SK-N-SH (cell line): ENCODE measurements at regions not wholly inside any gene's neighbourhood (a gene's known extent, or its start where the extent isn't known, plus 50 kb on each side); places are given as distances from the start of the nearest gene placed in this dataset.

Source experiments
- FOSL2 ChIP-seq: IDR thresholded peaks from 2 replicates; pipeline ENCODE4 v1.4.0; 2012; ENCODE audit warnings: low read depth, mild to moderate bottlenecking, moderate library complexity, borderline replicate concordance
- SMC3 ChIP-seq: IDR thresholded peaks from 2 replicates; pipeline ENCODE4 v1.6.1; 2012; ENCODE audit warnings: low read depth, low read length, improper control_type of control experiment
- TF ChIP-seq, protein P1 (sequence below): fragments of 200-600 bp; sonication (generic); IDR thresholded peaks from 2 replicates; pipeline ENCODE4 v1.6.1; 2017; ENCODE audit warnings: antibody characterized with exemption, mild to moderate bottlenecking, moderate library complexity
- TF ChIP-seq, protein P2 (sequence below): IDR thresholded peaks from 2 replicates; pipeline ENCODE4 v1.6.1; 2012; ENCODE audit warnings: mild to moderate bottlenecking, low read depth, low read length, moderate library complexity

GRCh38 chr9:108070861-108071260, 581.3 kb upstream of the KLF4 start:
- TF ChIP-seq SMC3: no peak
- TF ChIP-seq, protein P1, sequence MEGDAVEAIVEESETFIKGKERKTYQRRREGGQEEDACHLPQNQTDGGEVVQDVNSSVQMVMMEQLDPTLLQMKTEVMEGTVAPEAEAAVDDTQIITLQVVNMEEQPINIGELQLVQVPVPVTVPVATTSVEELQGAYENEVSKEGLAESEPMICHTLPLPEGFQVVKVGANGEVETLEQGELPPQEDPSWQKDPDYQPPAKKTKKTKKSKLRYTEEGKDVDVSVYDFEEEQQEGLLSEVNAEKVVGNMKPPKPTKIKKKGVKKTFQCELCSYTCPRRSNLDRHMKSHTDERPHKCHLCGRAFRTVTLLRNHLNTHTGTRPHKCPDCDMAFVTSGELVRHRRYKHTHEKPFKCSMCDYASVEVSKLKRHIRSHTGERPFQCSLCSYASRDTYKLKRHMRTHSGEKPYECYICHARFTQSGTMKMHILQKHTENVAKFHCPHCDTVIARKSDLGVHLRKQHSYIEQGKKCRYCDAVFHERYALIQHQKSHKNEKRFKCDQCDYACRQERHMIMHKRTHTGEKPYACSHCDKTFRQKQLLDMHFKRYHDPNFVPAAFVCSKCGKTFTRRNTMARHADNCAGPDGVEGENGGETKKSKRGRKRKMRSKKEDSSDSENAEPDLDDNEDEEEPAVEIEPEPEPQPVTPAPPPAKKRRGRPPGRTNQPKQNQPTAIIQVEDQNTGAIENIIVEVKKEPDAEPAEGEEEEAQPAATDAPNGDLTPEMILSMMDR: no peak
- TF ChIP-seq, protein P2, sequence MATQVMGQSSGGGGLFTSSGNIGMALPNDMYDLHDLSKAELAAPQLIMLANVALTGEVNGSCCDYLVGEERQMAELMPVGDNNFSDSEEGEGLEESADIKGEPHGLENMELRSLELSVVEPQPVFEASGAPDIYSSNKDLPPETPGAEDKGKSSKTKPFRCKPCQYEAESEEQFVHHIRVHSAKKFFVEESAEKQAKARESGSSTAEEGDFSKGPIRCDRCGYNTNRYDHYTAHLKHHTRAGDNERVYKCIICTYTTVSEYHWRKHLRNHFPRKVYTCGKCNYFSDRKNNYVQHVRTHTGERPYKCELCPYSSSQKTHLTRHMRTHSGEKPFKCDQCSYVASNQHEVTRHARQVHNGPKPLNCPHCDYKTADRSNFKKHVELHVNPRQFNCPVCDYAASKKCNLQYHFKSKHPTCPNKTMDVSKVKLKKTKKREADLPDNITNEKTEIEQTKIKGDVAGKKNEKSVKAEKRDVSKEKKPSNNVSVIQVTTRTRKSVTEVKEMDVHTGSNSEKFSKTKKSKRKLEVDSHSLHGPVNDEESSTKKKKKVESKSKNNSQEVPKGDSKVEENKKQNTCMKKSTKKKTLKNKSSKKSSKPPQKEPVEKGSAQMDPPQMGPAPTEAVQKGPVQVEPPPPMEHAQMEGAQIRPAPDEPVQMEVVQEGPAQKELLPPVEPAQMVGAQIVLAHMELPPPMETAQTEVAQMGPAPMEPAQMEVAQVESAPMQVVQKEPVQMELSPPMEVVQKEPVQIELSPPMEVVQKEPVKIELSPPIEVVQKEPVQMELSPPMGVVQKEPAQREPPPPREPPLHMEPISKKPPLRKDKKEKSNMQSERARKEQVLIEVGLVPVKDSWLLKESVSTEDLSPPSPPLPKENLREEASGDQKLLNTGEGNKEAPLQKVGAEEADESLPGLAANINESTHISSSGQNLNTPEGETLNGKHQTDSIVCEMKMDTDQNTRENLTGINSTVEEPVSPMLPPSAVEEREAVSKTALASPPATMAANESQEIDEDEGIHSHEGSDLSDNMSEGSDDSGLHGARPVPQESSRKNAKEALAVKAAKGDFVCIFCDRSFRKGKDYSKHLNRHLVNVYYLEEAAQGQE: no peak
- no peak for TF ChIP-seq FOSL2
